ENCODE measurements at regions not wholly inside any gene's neighbourhood (a gene's known extent, or its start where the extent isn't known, plus 50 kb on each side); places are given as distances from the start of the nearest gene placed in this dataset.

DNA sequence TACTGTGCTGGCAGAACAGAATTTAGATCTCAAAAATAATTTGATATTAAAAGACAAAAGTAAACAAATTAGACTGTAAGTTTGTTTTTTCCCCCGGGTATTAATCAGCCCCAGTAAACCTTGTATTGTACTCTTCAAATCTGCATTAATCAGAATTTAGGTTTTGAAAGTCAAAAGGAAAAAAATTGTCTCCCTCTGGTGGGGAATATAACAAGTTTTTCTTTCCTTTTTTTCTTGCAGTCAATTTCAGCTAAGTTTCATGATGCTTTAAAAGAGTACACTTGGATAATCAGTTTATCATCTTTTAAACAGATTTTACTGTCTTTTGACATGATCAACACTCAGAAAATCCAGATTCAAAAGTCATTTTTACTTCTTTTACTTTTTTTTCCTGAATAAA is 134.5 kb upstream of the PKN2 start:
- Mint-ChIP-seq H3K4me1 (no peaks in the 10 kb centered on the region), H3K27me3 (peaks cover 0 to 4% of the 10 kb centered on the region in 2 donors), H3K36me3 (no peaks in the 10 kb centered on the region), H3K9me3 (peaks cover 0 to 5% (median 0%) of the 10 kb centered on the region in 5 donors), H3K27ac (no peak overlapping the region), H3K4me3 (no peak overlapping the region)
- H3K9me3 ChIP-seq (ENCODE audit: low read length) = no peaks in the 10 kb centered on the region
- DNase-seq = no peak
- no peaks in the 10 kb centered on the region for H3K36me3 ChIP-seq (ENCODE audit: insufficient read depth, low read length)
- H3K27me3 ChIP-seq (ENCODE audit: insufficient read depth, low read length, poor library complexity, severe bottlenecking) = no peaks in the 10 kb centered on the region
- H3K27ac ChIP-seq (ENCODE audit: low read depth, low read length) = no peak overlapping the region
- ChIA-PET CTCF (no interaction called here), POLR2A (no interaction called here)
- H3K4me3 ChIP-seq (ENCODE audit: low read length) = no peak overlapping the region
- H3K4me1 ChIP-seq (ENCODE audit: insufficient read depth, low read length) = no peaks in the 10 kb centered on the region

DNA sequence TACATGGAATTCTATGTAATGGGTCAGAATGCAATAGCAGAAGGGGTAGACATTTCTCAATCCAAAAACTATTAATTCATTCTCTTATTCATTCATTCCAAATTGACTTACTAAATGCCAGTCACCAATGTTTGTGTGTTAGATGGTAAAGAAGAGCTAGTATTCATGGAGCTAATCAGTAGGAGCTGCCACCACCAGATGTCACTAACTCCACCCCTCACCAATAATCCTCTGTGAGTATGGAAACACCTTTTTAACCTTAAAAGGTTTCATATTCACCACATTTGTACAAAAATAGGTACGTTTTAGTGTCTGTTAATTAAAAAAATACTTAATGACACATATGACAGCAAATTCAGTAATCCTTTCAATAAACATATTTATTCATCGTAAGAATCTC is 131.8 kb upstream of the PKN2 start:
- Mint-ChIP-seq H3K4me3 (no peak overlapping the region), H3K4me1 (no peaks in the 10 kb centered on the region), H3K36me3 (no peaks in the 10 kb centered on the region), H3K9me3 (no peaks in the 10 kb centered on the region), H3K27me3 (peaks cover 0 to 5% of the 10 kb centered on the region in 2 donors), H3K27ac (no peak overlapping the region)
- ChIA-PET CTCF (no interaction called here), POLR2A (no interaction called here)
- Histone ChIP-seq H3K4me3 (ENCODE audit: low read length) (no peak overlapping the region), H3K36me3 (ENCODE audit: insufficient read depth, low read length) (no peaks in the 10 kb centered on the region), H3K27ac (ENCODE audit: low read depth, low read length) (no peak overlapping the region), H3K27me3 (ENCODE audit: insufficient read depth, low read length, poor library complexity, severe bottlenecking) (no peaks in the 10 kb centered on the region), H3K9me3 (ENCODE audit: low read length) (no peaks in the 10 kb centered on the region), H3K4me1 (ENCODE audit: insufficient read depth, low read length) (no peaks in the 10 kb centered on the region)
- no peak for DNase-seq

DNA sequence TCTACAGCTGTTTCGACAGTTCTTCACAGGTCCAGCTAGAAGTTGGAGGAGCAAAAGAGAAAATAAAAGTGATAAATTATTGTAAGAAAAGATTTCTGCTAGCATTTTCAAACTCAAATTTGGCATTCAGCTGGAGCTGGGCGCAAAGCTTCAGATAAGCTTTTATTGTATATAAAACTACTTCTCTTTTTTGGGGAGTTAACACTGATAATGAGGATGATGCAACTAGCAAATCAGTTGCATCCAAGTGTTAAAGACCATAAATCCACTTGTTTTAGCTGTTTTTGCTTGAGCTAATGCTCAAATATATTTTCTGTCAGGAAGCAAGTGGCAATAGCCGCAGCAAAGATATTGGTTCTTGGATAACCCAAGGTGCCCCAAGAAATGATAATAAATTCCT is 127.1 kb upstream of the PKN2 start:
- Histone ChIP-seq H3K4me3 (ENCODE audit: low read length) (no peak overlapping the region), H3K4me1 (ENCODE audit: insufficient read depth, low read length) (no peaks in the 10 kb centered on the region), H3K27me3 (ENCODE audit: insufficient read depth, low read length, poor library complexity, severe bottlenecking) (no peaks in the 10 kb centered on the region), H3K27ac (ENCODE audit: low read depth, low read length) (no peak overlapping the region), H3K9me3 (ENCODE audit: low read length) (no peaks in the 10 kb centered on the region), H3K36me3 (ENCODE audit: insufficient read depth, low read length) (no peaks in the 10 kb centered on the region)
- ChIA-PET POLR2A (no interaction called here), CTCF (no interaction called here)
- no peak overlapping the region for H3K4me3 Mint-ChIP-seq
- H3K36me3 Mint-ChIP-seq = no peaks in the 10 kb centered on the region
- peaks cover 0 to 5% of the 10 kb centered on the region in 2 donors for H3K27me3 Mint-ChIP-seq
- H3K9me3 Mint-ChIP-seq = no peaks in the 10 kb centered on the region
- H3K27ac Mint-ChIP-seq = no peak overlapping the region
- no peak for DNase-seq
- H3K4me1 Mint-ChIP-seq = no peaks in the 10 kb centered on the region

DNA sequence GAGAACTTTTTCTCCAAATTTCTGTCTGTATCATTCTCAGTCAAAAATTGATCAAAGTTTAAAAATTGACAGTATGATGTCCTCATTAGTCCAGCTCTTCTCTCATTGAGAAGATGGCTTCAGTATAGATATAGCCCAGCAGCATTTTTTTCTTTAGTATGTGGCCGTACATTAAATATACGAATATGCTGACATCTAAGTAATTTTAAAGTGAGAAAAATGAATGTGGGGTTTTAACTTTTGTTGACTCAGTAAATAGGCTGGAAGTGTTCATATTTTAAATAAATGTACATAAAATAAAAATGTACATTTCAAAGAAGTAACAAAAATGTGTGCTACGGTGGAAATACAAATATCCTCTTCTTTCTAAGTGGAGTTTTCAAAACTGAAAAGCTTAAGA is 123.5 kb upstream of the PKN2 start:
- no peak overlapping the region for H3K27ac Mint-ChIP-seq
- CTCF ChIA-PET = no interaction called here
- H3K27me3 Mint-ChIP-seq = peaks cover 1 to 14% of the 10 kb centered on the region in 2 donors
- Histone ChIP-seq H3K27me3 (ENCODE audit: insufficient read depth, low read length, poor library complexity, severe bottlenecking) (no peaks in the 10 kb centered on the region), H3K36me3 (ENCODE audit: insufficient read depth, low read length) (no peaks in the 10 kb centered on the region), H3K27ac (ENCODE audit: low read depth, low read length) (no peak overlapping the region), H3K9me3 (ENCODE audit: low read length) (no peaks in the 10 kb centered on the region), H3K4me3 (ENCODE audit: low read length) (no peak overlapping the region), H3K4me1 (ENCODE audit: insufficient read depth, low read length) (no peaks in the 10 kb centered on the region)
- POLR2A ChIA-PET = no interaction called here
- H3K4me1 Mint-ChIP-seq = no peaks in the 10 kb centered on the region
- H3K9me3 Mint-ChIP-seq = no peaks in the 10 kb centered on the region
- H3K4me3 Mint-ChIP-seq = no peak overlapping the region
- DNase-seq = no peak
- H3K36me3 Mint-ChIP-seq = no peaks in the 10 kb centered on the region

DNA sequence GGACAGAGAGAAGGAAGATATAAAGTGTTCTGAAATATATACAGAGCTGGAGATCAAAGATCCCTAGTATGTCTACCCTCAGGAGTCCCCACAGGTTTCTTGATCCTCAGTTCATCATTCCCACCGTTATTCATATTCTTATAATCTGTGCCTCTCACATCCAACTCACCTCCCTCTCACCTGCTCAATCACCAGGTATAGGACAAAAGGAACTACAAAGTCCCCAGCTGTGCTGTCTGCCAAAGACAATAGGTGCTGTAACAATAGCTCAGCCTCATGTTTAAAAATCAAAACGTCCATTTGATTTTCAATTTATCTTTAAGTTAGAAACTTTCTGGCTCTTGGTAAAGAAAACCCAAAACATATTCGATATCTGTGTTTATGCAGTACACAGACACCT is 121.1 kb upstream of the PKN2 start:
- CTCF ChIA-PET = no interaction called here
- H3K27me3 ChIP-seq (ENCODE audit: insufficient read depth, low read length, poor library complexity, severe bottlenecking) = no peaks in the 10 kb centered on the region
- H3K9me3 Mint-ChIP-seq = no peaks in the 10 kb centered on the region

DNA sequence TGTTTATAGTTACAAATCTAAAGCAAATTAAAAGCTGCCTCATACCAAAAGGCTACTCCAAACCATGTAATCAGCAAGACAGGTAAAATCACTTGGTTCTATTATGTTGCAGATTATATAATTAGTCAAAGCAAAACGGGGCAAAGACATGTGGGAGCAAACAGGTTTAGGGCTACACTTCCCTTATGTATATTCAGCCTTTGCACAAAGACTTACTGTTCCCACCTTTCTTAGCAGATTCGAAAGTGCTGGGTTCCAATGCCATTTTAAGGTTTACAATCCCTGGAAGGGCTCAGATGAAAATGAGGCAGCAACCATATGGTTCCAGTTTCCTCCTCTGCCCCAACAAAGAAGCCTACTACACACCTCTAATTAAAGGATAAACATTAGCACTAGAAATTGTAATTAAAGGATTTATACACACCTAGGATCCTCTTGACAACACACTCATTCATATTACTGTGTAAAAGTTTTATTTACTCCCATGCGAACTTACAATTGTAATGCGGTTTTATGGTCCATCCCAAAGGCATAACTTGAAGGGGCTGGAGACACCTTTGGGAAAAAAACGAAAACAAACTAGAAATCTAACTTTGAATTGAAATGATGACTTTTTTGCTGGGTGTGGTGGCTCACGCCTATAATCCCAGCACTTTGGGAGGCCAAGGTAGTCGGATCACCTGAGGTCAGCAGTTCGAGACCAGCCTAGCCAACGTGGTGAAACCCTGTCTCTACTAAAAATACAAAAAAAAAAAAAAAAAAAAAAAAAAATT is 117.3 kb upstream of the PKN2 start:
- DNase-seq = no peak
- H3K27ac Mint-ChIP-seq = no peak overlapping the region
- peaks cover 0 to 15% of the 10 kb centered on the region in 2 donors for H3K27me3 Mint-ChIP-seq
- H3K9me3 Mint-ChIP-seq = no peaks in the 10 kb centered on the region
- H3K4me1 ChIP-seq (ENCODE audit: insufficient read depth, low read length) = no peaks in the 10 kb centered on the region
- no peaks in the 10 kb centered on the region for H3K9me3 ChIP-seq (ENCODE audit: low read length)
- H3K27ac ChIP-seq (ENCODE audit: low read depth, low read length) = no peak overlapping the region
- H3K4me3 ChIP-seq (ENCODE audit: low read length) = no peak overlapping the region
- no peaks in the 10 kb centered on the region for H3K36me3 ChIP-seq (ENCODE audit: insufficient read depth, low read length)
- H3K4me1 Mint-ChIP-seq = no peaks in the 10 kb centered on the region
- H3K27me3 ChIP-seq (ENCODE audit: insufficient read depth, low read length, poor library complexity, severe bottlenecking) = no peaks in the 10 kb centered on the region
- ChIA-PET POLR2A (no interaction called here), CTCF (no interaction called here)
- no peak overlapping the region for H3K4me3 Mint-ChIP-seq
- H3K36me3 Mint-ChIP-seq = no peaks in the 10 kb centered on the region

More for the DNA sequence above, 121.1 kb upstream of the PKN2 start:
- Mint-ChIP-seq H3K4me3 (no peak overlapping the region), H3K4me1 (no peaks in the 10 kb centered on the region), H3K27ac (no peak overlapping the region), H3K36me3 (no peaks in the 10 kb centered on the region), H3K27me3 (peaks cover 1 to 14% of the 10 kb centered on the region in 2 donors)
- H3K36me3 ChIP-seq (ENCODE audit: insufficient read depth, low read length) = no peaks in the 10 kb centered on the region
- DNase-seq = no peak
- H3K4me1 ChIP-seq (ENCODE audit: insufficient read depth, low read length) = no peaks in the 10 kb centered on the region
- H3K9me3 ChIP-seq (ENCODE audit: low read length) = no peaks in the 10 kb centered on the region
- POLR2A ChIA-PET = no interaction called here
- no peak overlapping the region for H3K4me3 ChIP-seq (ENCODE audit: low read length)
- no peak overlapping the region for H3K27ac ChIP-seq (ENCODE audit: low read depth, low read length)

DNA sequence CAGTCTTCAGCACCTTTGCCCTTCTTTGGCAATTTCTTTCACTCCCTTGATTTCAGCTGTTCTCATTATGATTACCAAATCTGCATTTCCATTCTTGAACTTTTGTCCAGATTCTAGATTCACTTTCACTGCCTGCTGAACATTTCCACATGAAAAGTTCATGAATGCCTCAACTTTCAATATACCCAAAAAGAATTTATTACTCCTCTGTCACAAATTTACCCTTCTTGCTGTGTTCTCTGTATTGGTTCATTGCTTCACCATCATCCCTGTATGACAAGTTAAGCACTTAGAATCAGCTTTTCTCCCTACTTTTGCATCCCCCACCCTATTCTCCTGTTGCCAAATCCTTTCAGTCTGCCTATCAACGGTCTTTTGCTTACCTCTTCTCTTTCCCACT is 112.6 kb upstream of the PKN2 start:
- H3K9me3 Mint-ChIP-seq = no peaks in the 10 kb centered on the region
- no peaks in the 10 kb centered on the region for H3K4me1 Mint-ChIP-seq
- no peaks in the 10 kb centered on the region for H3K36me3 Mint-ChIP-seq
- Histone ChIP-seq H3K9me3 (ENCODE audit: low read length) (no peaks in the 10 kb centered on the region), H3K27me3 (ENCODE audit: insufficient read depth, low read length, poor library complexity, severe bottlenecking) (no peaks in the 10 kb centered on the region), H3K4me3 (ENCODE audit: low read length) (no peak overlapping the region), H3K27ac (ENCODE audit: low read depth, low read length) (no peak overlapping the region), H3K36me3 (ENCODE audit: insufficient read depth, low read length) (no peaks in the 10 kb centered on the region), H3K4me1 (ENCODE audit: insufficient read depth, low read length) (no peaks in the 10 kb centered on the region)
- no peak overlapping the region for H3K27ac Mint-ChIP-seq
- no peak for DNase-seq
- no peak overlapping the region for H3K4me3 Mint-ChIP-seq
- CTCF ChIA-PET = no interaction called here
- POLR2A ChIA-PET = no interaction called here
- H3K27me3 Mint-ChIP-seq = peaks cover 2 to 11% of the 10 kb centered on the region in 2 donors

DNA sequence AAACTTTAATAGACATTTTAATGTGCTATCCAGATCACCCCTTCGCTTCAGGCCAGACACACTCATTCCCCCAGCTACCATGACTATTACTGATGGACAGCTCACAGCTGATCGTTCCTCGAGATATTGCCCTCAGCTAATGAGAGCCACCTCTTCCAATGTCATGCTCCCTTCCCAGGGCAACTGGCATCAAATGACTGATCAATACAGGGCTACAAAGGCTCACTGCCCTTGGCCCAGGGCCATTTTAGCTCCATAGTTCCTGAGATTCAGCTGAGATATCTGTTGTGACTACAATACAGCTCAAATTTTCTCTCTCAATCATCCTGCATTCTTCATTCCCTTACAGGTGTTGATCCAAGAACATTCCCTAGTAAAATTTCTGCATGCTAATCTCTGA is 104.5 kb upstream of the PKN2 start:
- H3K27ac ChIP-seq (ENCODE audit: low read depth, low read length) = no peak overlapping the region
- H3K27me3 Mint-ChIP-seq = peaks cover 4 to 47% of the 10 kb centered on the region in 2 donors
- DNase-seq = no peak
- H3K4me1 ChIP-seq (ENCODE audit: insufficient read depth, low read length) = no peaks in the 10 kb centered on the region
- no peaks in the 10 kb centered on the region for H3K27me3 ChIP-seq (ENCODE audit: insufficient read depth, low read length, poor library complexity, severe bottlenecking)
- no peak overlapping the region for H3K4me3 ChIP-seq (ENCODE audit: low read length)
- no peaks in the 10 kb centered on the region for H3K36me3 ChIP-seq (ENCODE audit: insufficient read depth, low read length)
- no peaks in the 10 kb centered on the region for H3K4me1 Mint-ChIP-seq
- H3K36me3 Mint-ChIP-seq = no peaks in the 10 kb centered on the region
- H3K27ac Mint-ChIP-seq = no peak overlapping the region
- H3K9me3 ChIP-seq (ENCODE audit: low read length) = no peaks in the 10 kb centered on the region
- peaks cover 0 to 3% (median 0%) of the 10 kb centered on the region in 5 donors for H3K9me3 Mint-ChIP-seq
- ChIA-PET CTCF (no interaction called here), POLR2A (no interaction called here)
- no peak overlapping the region for H3K4me3 Mint-ChIP-seq

DNA sequence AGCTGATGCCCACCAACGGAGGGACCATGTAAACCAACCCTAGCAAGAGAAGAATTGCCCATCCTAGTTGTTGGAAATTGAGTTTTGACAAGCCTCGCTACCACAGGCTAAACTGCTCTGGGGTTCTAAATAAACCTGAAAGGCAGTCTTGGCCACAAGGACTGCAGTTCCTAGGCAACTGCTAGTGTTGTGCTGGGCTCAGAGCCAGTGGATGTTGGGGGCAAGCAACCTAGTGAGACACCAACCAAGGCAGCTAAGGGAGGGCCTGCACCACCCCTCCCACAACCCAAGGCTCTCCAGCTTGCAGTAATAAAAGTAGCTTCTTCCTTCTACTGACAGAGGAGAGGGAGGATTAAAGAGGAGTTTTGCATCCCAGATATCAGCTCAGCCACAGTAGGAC is 102.4 kb upstream of the PKN2 start:
- Mint-ChIP-seq H3K27me3 (peaks cover 7 to 55% of the 10 kb centered on the region in 2 donors), H3K4me1 (no peaks in the 10 kb centered on the region), H3K36me3 (no peaks in the 10 kb centered on the region), H3K27ac (no peak overlapping the region), H3K9me3 (peaks cover 0 to 8% (median 3%) of the 10 kb centered on the region in 5 donors), H3K4me3 (no peak overlapping the region)
- ChIA-PET CTCF (no interaction called here), POLR2A (no interaction called here)
- H3K27ac ChIP-seq (ENCODE audit: low read depth, low read length) = no peak overlapping the region
- no peaks in the 10 kb centered on the region for H3K27me3 ChIP-seq (ENCODE audit: insufficient read depth, low read length, poor library complexity, severe bottlenecking)
- no peak overlapping the region for H3K4me3 ChIP-seq (ENCODE audit: low read length)
- H3K9me3 ChIP-seq (ENCODE audit: low read length) = no peaks in the 10 kb centered on the region
- no peaks in the 10 kb centered on the region for H3K36me3 ChIP-seq (ENCODE audit: insufficient read depth, low read length)
- no peak for DNase-seq
- H3K4me1 ChIP-seq (ENCODE audit: insufficient read depth, low read length) = no peaks in the 10 kb centered on the region

All from CD8-positive, alpha-beta memory T cell (primary cell).